GM19397 (cell line): ENCODE measurements at regions not wholly inside any gene's neighbourhood (a gene's known extent, or its start where the extent isn't known, plus 50 kb on each side); places are given as distances from the start of the nearest gene placed in this dataset.
A peak's percentile ranks its signal among the peaks of the same experiment; 100 is the strongest.

Source experiments
- ATAC-seq: cut with Tn5 transposase; IDR thresholded peaks from one replicate; pipeline ENCODE4 v1.9.1; 2021; ENCODE audit warnings: mild to moderate bottlenecking, moderate library complexity; ENCODE audit not compliant: unreplicated experiment

GRCh38 chr2:215749092-215749957 lies 264.0 kb downstream of the MREG start:
- no peak for ATAC-seq

- ATAC-seq: no peak
Observed at GRCh38 chr2:215748446-215748845, 264.9 kb downstream of the MREG start.

DNA sequence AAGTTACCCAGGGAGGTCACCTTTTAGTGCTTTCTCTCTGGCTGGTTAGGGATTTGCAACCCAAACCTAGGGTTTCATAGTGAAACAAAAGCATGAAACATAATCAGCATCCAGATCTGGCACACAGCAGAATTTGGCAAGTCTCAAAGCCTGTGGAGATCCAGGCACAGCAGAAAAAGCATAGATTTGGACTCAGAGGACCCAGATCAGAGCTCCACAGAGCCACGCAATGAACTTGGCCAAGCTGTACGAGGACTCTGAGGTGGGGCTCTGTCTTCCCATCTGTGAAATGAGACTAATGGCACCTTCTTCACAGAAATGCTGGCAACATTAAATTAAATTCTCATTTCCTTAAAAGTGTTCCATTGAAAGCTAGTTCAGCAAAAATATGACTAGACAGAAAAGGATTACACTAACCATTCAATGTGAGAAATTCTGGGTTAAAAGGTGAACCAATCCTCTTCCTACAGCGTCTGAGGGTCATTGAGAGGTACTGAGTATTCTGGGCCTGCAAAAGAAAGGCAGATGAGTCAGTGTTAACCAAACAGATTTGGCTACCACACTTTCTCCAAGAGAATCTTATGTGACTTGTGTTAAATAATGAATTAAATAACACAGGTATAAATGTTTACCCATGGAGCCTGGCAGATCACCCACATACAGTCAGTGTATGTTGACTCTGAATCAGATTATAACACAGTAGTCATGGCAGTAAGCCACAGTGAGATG lies 266.3 kb downstream of the MREG start:
- no peak for ATAC-seq

- ATAC-seq: no peak
Observed at GRCh38 chr2:215746226-215746886, 267.0 kb downstream of the MREG start.

- ATAC-seq: no peak
Observed at GRCh38 chr2:215745331-215745730, 268.0 kb downstream of the MREG start.

- ATAC-seq: no peak
Observed at GRCh38 chr2:215744514-215744913, 268.8 kb downstream of the MREG start.

DNA sequence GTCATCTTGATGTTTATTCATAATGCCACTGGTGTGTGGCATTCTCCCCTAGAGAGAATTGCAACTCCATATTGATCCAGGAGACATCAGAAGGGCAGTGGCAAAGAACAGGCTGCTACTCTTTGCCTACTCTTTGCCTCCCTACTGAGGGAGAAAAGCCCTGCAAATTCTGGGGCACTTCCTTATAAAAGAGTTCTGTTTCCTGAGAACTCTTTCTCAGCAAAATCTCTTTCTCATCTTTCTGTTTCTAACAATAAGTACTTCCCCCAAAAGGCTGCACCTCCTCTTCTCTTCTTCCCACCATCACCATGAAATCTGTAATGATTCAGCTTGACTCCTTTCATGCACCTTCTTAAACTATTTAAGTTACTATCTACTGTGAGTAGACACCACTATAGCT lies 270.3 kb downstream of the MREG start:
- ATAC-seq: no peak

DNA sequence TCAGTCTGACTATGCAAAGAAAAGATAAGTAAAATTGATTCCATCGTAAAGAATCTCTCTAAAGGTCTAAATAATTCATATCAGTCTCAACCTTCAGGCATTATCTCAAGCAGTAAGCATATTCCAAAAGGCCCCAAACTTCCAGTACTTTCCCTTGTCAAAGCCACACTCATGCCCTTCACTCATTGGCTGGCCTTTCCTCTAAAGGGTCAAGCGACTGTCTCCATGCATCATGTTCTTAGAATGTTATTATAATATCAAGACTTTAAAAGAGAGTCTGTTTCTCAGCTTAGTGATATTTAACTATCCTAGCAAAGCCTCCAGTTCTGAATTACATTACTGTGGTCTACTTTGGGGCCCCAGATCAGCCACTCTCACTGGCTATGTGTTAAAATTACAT lies 271.3 kb downstream of the MREG start:
- no peak for ATAC-seq

DNA sequence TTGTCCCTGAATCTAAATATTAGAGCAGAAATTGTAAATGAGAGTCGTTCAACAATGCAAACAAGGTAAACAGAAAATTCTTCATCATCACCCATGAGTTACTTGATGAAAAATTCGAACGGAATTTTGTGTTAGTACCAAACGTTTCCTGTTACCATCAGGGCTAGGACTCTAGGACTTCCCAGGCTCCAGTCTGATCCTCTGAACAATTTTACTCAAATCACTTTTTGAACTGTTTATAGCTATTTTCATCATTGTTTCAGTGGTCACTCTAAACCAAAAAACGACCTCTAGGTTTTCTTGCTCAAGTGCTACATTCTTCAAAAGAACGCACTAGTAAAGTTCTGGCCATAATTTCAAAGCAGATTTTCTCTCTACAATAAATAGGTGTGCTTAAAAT lies 273.3 kb downstream of the MREG start:
- ATAC-seq: no peak

- ATAC-seq: no peak
Observed at GRCh38 chr2:215738351-215738750, 275.0 kb downstream of the MREG start.

DNA sequence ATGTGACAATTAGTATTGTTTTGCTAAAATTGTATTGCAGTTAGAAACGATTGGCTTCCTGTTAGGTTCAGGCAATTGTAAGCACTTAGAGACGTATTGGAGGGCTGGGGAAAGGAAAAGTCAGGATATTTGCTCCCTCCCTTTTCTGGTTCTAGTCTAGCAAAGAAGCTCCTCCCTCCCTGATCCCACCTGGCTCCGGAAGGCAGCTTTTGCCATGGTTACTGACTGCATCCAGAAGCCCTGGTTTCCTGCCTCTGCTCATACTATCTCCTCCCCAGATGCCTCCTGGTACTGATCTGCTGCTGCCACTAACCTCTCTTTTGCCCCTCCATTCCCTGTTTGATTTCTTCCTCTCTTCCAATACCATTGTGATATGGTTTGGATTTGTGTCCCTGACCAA lies 275.9 kb downstream of the MREG start:
- no peak for ATAC-seq

DNA sequence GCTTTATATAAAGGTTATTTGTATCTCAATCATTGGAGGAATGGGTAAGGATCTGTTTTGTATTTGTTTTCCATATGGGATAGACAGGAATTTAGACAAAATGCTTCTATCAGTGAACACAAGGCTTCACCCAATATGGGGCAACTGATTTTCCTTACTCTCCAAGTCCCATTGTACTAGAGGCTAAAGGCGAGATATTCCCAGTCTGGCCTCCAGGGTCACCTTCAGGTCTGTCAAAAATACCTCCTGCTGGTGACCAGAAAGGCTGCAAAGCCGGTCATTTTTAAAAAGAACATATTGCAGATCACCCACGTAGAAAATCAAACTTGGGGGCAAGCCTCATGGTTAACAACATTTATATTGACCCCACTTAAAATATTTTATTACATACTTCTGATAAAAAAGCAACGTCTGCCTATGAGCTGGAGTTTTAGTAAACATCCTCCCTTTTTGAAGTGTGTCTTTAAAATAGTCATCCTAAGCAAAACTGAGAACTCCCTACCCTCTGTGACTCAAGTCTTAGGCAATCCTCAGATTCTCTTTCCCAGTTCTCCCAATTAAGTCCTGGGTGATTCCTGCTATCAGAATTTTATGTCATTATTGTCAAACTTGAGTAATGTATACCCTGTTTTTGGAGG lies 276.6 kb downstream of the MREG start:
- no peak for ATAC-seq

DNA sequence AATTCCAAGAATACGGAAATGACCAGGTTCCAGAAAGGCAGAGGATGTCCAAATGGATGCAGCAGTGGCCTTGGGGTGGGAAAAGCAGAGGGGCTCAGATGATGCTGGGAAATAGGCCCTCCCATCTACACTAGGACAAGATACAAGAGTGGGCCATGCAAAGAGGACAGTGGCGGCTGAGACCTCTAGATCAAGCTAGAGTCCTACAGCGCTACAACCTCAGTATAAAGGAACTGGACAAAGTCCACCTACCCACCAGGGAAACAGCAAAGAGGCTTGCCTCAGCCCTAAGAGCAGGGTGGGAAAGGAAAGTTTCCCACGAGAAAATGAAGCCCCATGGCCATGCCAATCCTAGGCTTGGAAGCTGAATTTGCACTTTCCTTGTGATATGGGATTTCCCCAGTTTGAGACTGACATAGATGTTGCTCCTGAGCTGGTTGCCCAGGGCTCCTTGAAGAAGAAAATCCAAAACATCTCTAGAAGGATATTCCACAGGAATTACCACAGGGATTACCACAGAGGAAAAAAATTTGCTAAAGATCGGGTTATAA lies 282.2 kb downstream of the MREG start:
- no peak for ATAC-seq

DNA sequence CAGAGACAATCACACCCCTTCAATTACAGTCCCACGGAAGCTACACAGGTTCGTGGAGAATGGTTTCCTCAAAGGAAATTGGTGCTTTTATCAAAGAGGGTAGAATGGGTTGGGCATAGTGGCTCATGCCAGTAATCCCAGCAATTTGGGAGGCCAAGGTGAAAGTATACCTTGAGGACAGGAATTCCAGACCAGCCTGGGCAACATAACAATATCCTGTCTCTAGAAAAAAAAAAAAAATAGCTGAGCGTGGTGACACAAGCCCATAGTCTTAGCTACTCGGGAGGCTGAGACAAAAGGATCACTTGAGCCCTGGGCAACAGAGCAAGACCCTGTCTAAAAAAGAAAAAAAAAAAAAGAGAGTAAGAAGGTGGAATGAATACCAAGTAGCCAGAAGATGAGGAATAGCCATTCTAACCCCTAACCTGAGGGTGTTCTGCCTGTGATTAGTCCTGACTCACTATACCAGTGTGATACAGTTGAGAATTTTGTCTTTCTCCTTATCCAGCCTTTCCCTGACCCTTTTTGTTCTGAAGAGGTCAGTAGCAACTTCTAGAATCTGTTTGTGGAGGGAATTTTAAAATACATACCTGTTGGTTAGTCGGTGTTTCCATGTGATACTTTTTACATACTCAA lies 283.2 kb downstream of the MREG start:
- no peak for ATAC-seq

DNA sequence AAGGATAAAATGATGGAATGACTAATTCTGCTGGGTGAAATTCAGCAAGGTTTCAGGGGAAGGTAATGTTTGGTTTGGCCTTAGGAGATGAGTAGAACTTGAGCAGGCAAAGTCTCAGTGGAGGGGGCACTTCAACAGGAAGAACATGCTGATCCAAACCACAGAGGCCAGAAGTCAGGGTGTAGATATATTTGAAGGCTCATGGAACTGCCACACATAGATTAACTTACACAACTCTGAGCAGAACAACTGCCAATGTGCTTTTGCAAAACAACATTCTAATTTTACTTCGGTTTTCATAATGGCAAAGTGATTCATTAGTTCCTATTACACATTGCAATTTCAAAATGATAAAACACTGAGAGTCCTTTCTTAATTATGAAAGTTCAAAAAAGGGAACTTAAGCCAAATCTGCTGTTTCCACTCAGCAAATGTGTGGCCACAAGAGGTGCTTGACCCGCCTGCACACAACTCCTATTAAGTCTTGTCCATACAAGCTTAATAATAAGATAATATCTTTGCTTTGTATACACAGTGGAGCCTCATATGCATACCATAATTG lies 284.8 kb downstream of the MREG start:
- peak; percentile 54 for ATAC-seq

DNA sequence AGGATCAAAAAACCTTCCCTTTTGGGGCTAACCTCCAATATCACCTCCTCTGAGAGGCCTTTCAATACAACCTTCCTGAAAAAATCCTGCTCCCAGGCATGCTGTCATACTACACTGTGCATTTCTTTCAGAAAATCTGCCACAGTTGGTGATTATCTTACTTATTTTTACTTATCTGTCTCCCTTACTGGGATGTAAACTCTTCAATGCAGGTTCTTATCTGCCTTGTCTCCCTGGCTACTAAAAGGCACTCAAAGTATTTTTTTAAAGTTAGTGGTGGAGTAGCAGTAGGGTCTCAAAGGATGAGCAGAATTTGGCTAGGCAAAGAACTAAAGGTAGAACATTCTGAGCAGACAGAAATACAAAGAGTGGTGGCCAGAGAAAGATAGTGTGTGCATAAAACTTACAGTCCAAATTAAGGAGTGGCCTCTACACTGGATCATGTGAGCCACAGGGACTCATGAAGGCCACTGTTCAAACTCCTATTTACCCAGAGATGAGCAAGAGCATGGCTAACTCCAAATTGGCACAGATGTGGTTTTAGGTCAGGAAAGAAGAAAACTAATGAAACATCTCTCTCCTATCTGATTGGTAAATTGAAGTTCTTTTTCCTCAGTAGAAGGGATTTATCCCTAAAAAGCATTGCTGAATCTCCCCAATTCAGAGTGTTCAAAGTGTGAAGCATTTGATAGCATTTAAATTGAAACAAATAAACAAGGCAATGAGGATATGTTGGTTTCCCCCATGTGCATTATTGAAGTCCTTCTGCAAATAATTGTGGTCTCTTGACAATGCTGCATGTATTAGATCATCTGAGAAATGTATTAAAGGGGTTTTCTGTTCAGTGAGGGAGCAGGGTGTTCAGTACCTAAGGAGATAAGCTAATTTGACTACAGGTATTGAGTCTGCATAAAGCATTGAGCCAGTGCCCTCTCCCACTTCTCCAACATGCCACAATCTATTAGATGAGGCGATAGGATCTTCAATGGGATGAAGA lies 285.5 kb downstream of the MREG start:
- no peak for ATAC-seq

DNA sequence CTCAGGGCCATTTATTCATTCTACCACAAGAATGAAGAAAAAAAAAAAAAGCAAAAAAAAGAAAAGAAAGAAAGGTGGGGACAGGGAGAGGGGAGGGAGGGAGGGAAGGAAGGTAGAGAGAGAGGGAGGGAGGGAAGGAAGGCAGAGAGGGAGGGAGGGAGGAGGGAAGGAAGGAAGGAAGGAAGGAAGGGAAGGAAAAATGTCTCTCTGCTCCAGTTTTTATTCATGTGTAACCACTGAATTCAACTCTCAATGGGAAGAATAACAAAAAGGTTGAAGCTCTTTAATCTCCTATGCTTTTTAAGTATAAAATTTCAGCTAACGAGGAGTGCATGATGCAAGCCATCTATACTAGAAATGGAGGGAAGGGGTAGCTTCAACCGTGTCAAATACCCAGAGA lies 287.3 kb downstream of the MREG start:
- no peak for ATAC-seq

GRCh38 chr2:215724146-215724545 lies 288.3 kb upstream of the FN1 start:
- ATAC-seq: no peak

DNA sequence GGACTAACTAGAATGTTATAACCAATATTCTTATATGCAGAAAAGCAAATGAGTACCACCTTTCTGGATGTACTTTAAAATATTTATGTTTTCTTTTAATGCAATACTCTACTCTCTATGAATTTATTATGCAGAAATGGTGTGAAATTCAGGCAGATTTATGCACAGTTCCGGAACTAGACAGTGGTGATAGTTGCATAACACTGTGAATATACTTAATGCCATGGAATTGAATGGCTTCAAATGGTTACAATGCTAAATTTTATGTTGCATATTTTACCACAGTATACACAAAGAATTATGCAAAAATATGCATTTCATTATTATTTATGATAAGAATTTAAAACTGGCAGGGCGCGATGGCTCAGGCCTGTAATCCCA lies 287.8 kb upstream of the FN1 start:
- ATAC-seq: no peak
